Skeletal muscle tissue (tissue), 3 donors: ENCODE measurements at regions not wholly inside any gene's neighbourhood (a gene's known extent, or its start where the extent isn't known, plus 50 kb on each side); places are given as distances from the start of the nearest gene placed in this dataset.
"Not testable (repeated sequence)": the region's sequence is repeated elsewhere in the genome, so short reads cannot be mapped to it uniquely, and the experiment has no call there.

ENCODE experiments used
- H3K27ac ChIP-seq: one replicate; pipeline ENCODE4 v1.7.0; 2013; ENCODE audit warnings: mild to moderate bottlenecking, low read depth, low read length, inconsistent platforms
- H3K27me3 ChIP-seq, 3 donors: one replicate each; pipeline ENCODE4 v1.7.0; 2013; ENCODE audit warnings: low read length in 3 of 3; ENCODE audit not compliant: control insufficient read depth in 3 of 3, insufficient read depth in 3 of 3
- H3K36me3 ChIP-seq, 3 donors: one replicate each; pipeline ENCODE4 v1.7.0; 2013; ENCODE audit warnings: low read length in 3 of 3; ENCODE audit not compliant: control insufficient read depth in 3 of 3, insufficient read depth in 3 of 3
- H3K4me1 ChIP-seq, 3 donors: one replicate each; pipeline ENCODE4 v1.7.0; 2013; ENCODE audit warnings: low read length in 3 of 3, mild to moderate bottlenecking in 3 of 3; ENCODE audit not compliant: control insufficient read depth in 3 of 3, insufficient read depth in 3 of 3
- H3K4me3 ChIP-seq, 3 donors: one replicate each; pipeline ENCODE4 v1.7.0; 2013; ENCODE audit warnings: low read length in 3 of 3
- H3K9ac ChIP-seq, 3 donors: one replicate each; pipeline ENCODE4 v1.7.0; 2013; ENCODE audit warnings: low read length in 3 of 3, mild to moderate bottlenecking in 3 of 3, moderate library complexity in 2 of 3, low read depth in 1 of 3
- H3K9me3 ChIP-seq, 3 donors: one replicate each; pipeline ENCODE4 v1.7.0; 2013; ENCODE audit warnings: low read length in 3 of 3; ENCODE audit not compliant: control insufficient read depth in 3 of 3
- donor health status: Osteomylitis.

DNA sequence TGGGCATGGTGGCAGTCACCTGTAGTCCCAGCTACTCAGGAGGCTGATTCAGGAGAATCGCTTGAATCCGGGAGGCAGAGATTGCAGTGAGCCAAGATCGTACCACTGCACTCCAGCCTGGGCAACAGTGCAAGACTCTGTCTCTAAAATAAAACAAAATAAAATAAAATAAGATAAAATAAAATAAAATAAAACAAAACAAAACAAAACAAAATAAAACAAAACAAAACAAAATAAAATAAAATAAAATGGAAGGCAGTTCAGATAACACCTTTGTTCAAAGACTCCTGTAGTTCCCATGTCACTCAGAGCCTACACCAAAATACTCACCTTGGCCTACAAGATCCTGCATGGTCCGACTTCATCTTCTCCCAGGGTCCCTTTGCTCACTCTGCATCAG lies 61.3 kb downstream of the SYF2 start:
- H3K27ac ChIP-seq, H3K4me1 ChIP-seq, H3K9ac ChIP-seq, H3K36me3 ChIP-seq, H3K27me3 ChIP-seq, H3K4me3 ChIP-seq, H3K9me3 ChIP-seq: not testable (repeated sequence)

DNA sequence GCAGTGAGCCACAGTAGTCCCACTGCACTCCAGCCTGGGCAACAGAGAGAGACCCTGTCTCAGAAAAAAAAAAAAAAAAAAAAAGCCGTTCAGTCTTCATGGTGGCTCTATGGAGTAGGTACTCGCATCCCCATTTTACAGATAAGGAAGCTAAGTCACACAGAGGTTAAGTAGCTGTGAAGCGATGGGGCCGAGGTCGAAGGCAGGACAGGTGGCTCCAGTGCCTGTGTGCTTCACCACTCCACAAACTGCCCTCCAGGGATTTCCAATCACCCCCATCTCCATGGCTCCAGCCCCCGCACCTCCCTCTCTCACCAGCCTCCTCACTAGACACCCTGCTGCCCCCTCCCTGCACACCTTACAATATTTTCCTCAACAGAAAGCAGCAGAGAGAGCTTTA lies 61.9 kb downstream of the SYF2 start:
- Histone ChIP-seq H3K36me3 (no peaks in the 10 kb centered on the region), H3K4me1 (no peaks in the 10 kb centered on the region), H3K9me3 (no peaks in the 10 kb centered on the region), H3K4me3 (no peak overlapping the region), H3K27ac (no peak overlapping the region), H3K9ac (no peak overlapping the region), H3K27me3 (no peaks in the 10 kb centered on the region)

DNA sequence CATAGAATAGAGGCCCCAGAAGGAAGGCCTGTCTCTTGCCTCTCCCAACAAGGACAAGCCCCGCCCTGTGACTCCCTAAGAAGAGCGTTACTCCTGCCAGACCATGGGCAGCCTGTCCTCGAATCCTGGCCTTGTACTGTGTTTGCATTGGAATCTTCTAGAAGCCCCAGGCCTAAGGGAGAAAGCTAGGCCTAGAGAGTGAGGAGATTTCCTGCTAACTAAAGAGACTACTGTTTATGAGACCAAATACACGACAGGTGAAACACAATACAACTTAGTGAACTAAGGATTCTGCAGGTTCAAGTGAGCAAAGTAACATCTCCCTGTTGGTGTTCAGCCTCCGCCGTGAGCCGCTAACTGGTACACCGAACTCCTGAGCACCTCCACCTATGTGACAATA lies 62.7 kb downstream of the SYF2 start:
- no peak overlapping the region for H3K27ac ChIP-seq
- H3K4me1 ChIP-seq, result no peaks in the 10 kb centered on the region
- no peak overlapping the region for H3K4me3 ChIP-seq
- H3K36me3 ChIP-seq, result no peaks in the 10 kb centered on the region
- no peaks in the 10 kb centered on the region for H3K9me3 ChIP-seq
- H3K27me3 ChIP-seq, result no peaks in the 10 kb centered on the region
- no peak overlapping the region for H3K9ac ChIP-seq

DNA sequence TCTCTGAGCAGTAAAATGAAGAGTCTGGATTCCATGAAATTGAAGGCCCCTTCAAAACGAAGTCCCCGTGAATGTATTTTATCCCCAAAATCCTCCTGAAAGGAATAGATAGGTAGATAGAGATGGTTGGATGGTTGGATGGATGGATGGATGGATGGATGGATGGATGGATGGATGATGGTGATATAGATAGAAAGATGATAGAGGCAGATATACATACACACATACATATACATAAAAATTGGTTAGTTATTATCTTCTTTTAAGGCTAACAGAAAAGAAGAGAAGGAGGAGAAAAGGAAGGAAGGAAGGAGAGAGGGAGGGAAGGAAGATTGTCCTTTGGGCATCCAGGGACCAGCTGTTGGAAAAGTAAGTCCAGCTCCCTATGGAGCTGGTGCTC lies 63.1 kb downstream of the SYF2 start:
- no peaks in the 10 kb centered on the region for H3K27me3 ChIP-seq
- H3K36me3 ChIP-seq, result no peaks in the 10 kb centered on the region
- H3K9me3 ChIP-seq, result no peaks in the 10 kb centered on the region

DNA sequence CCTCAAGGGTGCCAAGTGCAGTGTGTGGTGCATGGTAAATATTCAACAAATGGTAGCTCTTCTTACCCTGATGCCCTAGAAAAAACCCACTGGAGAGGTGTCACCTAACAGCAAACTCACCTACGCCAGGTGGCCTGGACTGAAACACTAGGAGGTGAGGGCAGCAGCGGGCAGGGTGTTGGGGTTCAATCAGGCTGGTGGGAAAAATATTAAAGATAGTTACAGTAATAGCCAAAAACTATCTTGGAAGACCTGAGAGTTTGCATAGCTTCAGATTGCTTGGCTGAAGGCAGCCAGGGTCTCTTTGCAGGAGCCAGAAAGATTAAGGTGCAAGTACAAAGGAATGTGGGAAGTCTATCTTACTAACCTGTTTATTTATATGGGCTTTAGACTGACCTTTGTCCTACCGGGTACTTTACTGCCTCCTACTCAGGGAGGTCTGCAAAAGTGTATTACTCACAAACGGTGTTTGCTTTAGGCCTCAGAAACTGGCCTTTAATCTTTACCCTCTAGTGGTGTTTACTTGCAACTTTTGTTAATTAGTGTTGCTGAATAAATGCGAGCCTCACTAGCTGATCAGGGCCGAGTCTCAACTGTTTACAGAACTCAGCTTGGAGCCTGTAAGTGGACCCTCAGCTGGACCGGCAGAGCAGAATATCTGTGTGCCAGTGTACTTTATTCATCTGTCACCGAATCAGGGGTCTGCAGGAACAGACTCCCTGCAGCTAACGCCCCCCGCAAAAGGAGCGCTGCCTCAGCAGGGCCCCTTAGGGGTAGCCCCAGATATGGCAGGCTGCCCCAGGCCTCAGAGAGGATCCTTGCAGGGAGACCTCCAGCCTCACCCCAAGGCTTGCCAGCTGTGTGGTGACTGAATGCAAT lies 63.9 kb downstream of the SYF2 start:
- no peaks in the 10 kb centered on the region for H3K4me1 ChIP-seq
- H3K9ac ChIP-seq, result no peak overlapping the region
- H3K27me3 ChIP-seq, result peaks cover 4 to 5% (median 4%) of the 10 kb centered on the region in 3 donors
- H3K9me3 ChIP-seq, result no peaks in the 10 kb centered on the region
- H3K27ac ChIP-seq, result no peak overlapping the region
- H3K4me3 ChIP-seq, result no peak overlapping the region
- H3K36me3 ChIP-seq, result no peaks in the 10 kb centered on the region

More for the DNA sequence above, 63.1 kb downstream of the SYF2 start:
- Histone ChIP-seq H3K4me1 (no peaks in the 10 kb centered on the region), H3K9ac (no peak overlapping the region), H3K27ac (no peak overlapping the region), H3K4me3 (no peak overlapping the region)

DNA sequence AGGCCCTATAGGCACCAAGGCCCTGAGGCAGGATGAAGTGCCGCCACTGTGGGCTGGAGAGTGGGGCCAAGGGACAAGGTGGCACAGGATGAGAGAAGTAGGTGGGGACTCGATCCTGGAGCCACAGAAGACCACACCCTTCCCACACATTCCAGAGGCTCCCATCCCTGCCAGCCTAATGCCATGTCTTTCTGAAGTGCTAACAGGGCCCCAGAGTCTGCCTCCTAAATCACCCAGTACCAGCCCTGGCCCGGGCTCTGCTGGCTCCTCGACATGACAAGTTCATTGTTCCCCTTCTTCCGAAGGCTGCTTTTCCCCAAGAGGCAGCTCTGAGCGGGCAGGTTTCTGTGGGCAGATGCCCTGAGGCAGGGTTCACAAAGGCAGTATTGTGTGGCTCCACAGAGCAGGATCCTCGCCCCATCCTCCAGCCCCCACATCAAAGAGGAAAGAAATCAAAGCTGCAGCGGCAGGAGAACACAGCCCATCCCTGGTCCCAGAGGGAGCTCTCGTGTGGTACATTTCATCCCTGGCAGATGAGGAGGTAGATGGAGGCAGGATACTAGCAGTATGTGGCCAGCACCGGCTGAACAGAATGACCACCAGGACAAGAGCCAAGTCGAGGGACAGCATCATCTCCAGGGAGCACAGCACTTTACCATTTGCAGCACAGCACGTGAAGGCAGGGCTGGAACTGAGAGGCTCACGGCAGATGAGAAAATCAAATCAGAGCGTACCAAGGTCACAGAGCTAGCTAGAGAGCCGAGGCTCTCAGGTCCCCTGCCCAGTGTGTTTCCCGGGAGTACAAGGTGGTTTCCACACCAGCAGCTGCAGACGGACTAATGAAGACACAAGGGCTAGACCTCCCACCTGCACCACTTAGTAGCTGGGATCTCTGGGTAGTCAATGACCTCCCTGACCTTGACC lies 64.8 kb downstream of the SYF2 start:
- Histone ChIP-seq H3K9ac (no peak overlapping the region), H3K4me3 (no peak overlapping the region), H3K27ac (no peak overlapping the region)

DNA sequence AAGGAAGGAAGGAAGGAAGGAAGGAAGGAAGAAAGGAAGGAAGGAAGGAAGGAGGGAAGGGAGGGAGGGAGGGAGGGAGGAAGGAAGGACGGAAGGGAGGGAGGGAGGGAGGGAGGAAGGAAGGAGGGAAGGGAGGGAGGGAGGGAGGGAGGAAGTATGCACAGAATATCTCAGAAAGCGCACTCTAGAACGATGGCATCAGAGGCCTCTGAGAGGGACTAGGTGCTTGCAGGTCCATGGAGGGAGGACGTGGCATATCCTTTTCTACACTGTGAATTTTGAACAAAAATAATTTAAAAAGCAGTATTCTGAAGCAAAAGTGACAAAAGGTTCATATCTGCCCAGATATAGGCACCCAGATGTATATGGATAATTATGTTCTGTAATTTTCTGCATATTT lies 65.5 kb downstream of the SYF2 start:
- peaks cover 4 to 5% (median 4%) of the 10 kb centered on the region in 3 donors for H3K27me3 ChIP-seq
- H3K4me1 ChIP-seq, result no peaks in the 10 kb centered on the region
- no peaks in the 10 kb centered on the region for H3K9me3 ChIP-seq
- no peak overlapping the region for H3K9ac ChIP-seq
- no peak overlapping the region for H3K4me3 ChIP-seq
- H3K36me3 ChIP-seq, result no peaks in the 10 kb centered on the region
- no peak overlapping the region for H3K27ac ChIP-seq

More for the DNA sequence above, 64.8 kb downstream of the SYF2 start:
- H3K4me1 ChIP-seq, result no peaks in the 10 kb centered on the region
- no peaks in the 10 kb centered on the region for H3K9me3 ChIP-seq
- H3K27me3 ChIP-seq, result peaks cover 4 to 5% (median 4%) of the 10 kb centered on the region in 3 donors
- no peaks in the 10 kb centered on the region for H3K36me3 ChIP-seq

DNA sequence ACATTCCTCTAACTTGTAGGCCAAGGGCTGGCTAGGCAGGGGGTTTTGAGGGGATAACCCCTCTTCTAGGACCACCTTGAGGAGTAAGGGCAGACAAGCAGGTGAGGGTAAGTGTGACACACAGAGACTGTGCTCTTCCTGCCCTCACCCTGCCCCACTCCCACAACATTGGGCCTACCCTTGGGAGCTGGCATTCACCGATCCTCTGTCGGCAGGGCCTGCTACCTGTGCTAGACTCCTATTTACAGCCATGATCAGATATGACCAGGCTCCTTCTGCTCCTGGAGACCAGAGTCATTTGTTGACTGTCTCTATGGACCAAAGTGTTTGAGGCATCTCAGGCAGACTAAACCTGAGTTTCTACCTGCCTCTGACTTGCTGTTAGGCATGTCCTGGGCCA lies 68.3 kb downstream of the SYF2 start:
- no peak overlapping the region for H3K9ac ChIP-seq

DNA sequence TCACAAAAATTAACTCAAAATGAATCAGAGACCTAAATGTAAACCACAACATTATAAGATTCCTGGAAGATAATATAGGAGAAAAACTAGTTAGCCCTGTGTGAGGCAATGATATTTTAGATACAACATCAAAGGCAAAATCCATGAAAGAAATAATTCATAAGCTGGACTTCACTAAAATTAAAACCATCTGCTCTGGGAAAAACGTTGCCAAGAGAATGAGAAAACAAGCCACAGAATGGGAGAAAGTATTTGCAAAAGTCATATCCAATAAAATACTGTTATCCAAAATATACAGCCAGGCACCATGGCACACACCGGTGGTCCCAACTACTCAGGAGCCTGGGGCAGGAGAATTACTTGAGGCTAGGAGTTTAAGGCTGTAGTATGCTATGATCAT lies 70.3 kb downstream of the SYF2 start:
- Histone ChIP-seq H3K27me3 (peaks cover 4 to 5% (median 4%) of the 10 kb centered on the region in 3 donors), H3K9me3 (peaks cover 0 to 7% (median 2%) of the 10 kb centered on the region in 3 donors), H3K4me1 (no peaks in the 10 kb centered on the region), H3K36me3 (no peaks in the 10 kb centered on the region), H3K4me3 (no peak overlapping the region), H3K27ac (no peak overlapping the region), H3K9ac (no peak overlapping the region)

More for the DNA sequence above, 68.3 kb downstream of the SYF2 start:
- Histone ChIP-seq H3K4me1 (no peaks in the 10 kb centered on the region), H3K9me3 (peaks cover 0 to 5% (median 2%) of the 10 kb centered on the region in 3 donors), H3K36me3 (no peaks in the 10 kb centered on the region), H3K27ac (no peak overlapping the region), H3K4me3 (no peak overlapping the region), H3K27me3 (peaks cover 4 to 5% (median 4%) of the 10 kb centered on the region in 3 donors)

DNA sequence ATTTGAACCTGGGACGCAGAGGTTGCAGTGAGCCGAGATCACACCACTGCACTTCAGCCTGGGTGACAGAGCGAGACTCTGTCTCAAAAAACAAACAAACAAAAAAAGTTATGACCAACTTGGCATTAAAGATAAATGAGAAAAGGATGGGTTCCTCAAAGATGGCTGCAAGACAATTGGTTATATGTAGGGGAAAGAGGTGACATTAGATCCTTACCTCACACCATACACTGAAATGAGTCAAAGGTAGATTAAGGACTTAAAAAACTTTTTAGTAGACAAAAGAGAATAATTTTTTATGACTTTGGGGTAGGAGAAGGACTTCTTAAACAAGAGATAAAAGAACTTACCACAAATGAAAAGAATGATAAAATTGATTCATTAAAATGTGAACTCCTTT lies 74.5 kb downstream of the SYF2 start:
- Histone ChIP-seq H3K4me1 (no peaks in the 10 kb centered on the region), H3K27me3 (peaks cover 0 to 4% (median 4%) of the 10 kb centered on the region in 3 donors), H3K9ac (no peak overlapping the region), H3K4me3 (no peak overlapping the region), H3K27ac (no peak overlapping the region), H3K9me3 (peaks cover 0 to 7% (median 2%) of the 10 kb centered on the region in 3 donors), H3K36me3 (no peaks in the 10 kb centered on the region)
